GM12865 (cell line): ENCODE measurements at regions not wholly inside any gene's neighbourhood (a gene's known extent, or its start where the extent isn't known, plus 50 kb on each side); places are given as distances from the start of the nearest gene placed in this dataset.
"Not testable (repeated sequence)": the region's sequence is repeated elsewhere in the genome, so short reads cannot be mapped to it uniquely, and the experiment has no call there.

Source experiments
- DNase-seq: peaks from one replicate; pipeline ENCODE4 v3.0.0; 2010; ENCODE audit warnings: low read depth
- H3K4me3 ChIP-seq: 2 replicates; pipeline ENCODE4 v1.5.1; 2011; ENCODE audit warnings: mild to moderate bottlenecking, low read depth, low read length, control low read depth
- TF ChIP-seq, protein P1 (sequence below): IDR thresholded peaks from 2 replicates; pipeline ENCODE4 v1.5.1; 2011; ENCODE audit warnings: low read length, control low read depth, low read depth, inconsistent platforms; ENCODE audit not compliant: insufficient read depth; ENCODE audit errors: missing control alignments

DNA sequence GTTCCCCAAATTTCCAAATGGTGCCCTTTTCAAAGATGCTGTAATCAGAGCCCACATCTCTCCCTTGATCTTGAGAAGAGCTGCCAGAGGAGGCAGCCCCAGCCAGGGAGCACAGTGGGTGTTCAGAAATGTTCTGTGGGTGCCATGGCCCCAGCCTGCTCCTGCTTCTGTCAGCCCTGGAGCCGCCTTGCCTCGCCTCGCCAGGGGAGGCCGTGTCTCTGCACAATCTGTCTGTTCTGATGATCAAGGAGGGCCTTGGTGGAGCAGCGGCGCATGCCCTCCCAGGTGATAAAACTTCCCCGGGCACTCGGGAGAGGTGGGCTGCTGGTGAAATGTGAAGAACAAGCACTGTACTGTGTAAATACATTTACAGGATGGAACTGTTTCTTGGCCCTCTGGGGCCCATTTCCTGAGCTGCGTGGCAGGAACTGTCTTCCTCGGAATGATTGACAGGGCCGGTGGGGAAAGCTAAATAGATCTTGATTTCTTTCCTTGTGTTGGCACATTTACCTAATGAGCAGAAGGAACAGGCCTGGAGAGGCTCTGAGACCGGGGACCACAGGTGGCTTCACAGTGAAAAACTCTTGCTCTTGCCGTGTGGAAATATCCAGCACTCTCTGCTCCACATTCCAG lies 207.8 kb upstream of the PODXL start:
- TF ChIP-seq, protein P1, sequence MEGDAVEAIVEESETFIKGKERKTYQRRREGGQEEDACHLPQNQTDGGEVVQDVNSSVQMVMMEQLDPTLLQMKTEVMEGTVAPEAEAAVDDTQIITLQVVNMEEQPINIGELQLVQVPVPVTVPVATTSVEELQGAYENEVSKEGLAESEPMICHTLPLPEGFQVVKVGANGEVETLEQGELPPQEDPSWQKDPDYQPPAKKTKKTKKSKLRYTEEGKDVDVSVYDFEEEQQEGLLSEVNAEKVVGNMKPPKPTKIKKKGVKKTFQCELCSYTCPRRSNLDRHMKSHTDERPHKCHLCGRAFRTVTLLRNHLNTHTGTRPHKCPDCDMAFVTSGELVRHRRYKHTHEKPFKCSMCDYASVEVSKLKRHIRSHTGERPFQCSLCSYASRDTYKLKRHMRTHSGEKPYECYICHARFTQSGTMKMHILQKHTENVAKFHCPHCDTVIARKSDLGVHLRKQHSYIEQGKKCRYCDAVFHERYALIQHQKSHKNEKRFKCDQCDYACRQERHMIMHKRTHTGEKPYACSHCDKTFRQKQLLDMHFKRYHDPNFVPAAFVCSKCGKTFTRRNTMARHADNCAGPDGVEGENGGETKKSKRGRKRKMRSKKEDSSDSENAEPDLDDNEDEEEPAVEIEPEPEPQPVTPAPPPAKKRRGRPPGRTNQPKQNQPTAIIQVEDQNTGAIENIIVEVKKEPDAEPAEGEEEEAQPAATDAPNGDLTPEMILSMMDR, result no peak
- H3K4me3 ChIP-seq, result no peak overlapping the region
- no peak for DNase-seq

GRCh38 chr7:131762753-131763152 lies 206.3 kb upstream of the PODXL start:
- no peak for DNase-seq
- no peak overlapping the region for H3K4me3 ChIP-seq
- TF ChIP-seq, protein P1, result no peak

- DNase-seq, H3K4me3 ChIP-seq: not testable (repeated sequence)
Observed at GRCh38 chr7:131755801-131756200, 199.4 kb upstream of the PODXL start.

GRCh38 chr7:131753620-131754222 lies 197.3 kb upstream of the PODXL start:
- TF ChIP-seq, protein P1, result no peak
- DNase-seq, result no peak
- no peak overlapping the region for H3K4me3 ChIP-seq

- DNase-seq, result no peak
Observed at GRCh38 chr7:131747658-131748232, 191.3 kb upstream of the PODXL start.

GRCh38 chr7:131745390-131746248 lies 189.2 kb upstream of the PODXL start:
- peak; percentile 9 for DNase-seq
- TF ChIP-seq, protein P1, result no peak
- H3K4me3 ChIP-seq, result no peak overlapping the region

More at GRCh38 chr7:131747658-131748232, 191.3 kb upstream of the PODXL start:
- H3K4me3 ChIP-seq, result no peak overlapping the region
- TF ChIP-seq, protein P1, result no peak

DNA sequence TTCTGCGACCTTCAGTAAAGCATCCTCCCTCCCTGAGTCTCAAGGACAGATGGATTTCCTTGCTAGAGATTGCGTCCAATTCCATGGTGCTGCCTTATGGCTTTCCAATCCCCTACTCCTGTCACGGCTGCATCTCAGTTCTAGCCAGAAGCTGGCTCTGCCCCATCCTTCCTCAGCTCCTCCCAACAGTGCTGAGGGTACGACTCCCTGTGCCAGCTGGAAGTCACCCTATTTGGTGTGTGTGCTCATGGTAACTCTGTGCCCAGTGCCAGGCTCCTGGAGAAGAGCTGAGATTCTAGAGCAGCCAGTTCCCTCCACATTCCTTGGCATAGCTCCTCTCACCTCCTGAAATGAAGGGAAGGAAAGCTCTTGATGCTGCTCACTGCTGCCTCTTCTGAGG lies 185.0 kb upstream of the PODXL start:
- DNase-seq, result no peak
- no peak overlapping the region for H3K4me3 ChIP-seq
- TF ChIP-seq, protein P1, result no peak
